ENCODE measurements at regions not wholly inside any gene's neighbourhood (a gene's known extent, or its start where the extent isn't known, plus 50 kb on each side); places are given as distances from the start of the nearest gene placed in this dataset.
"Not testable (repeated sequence)": the region's sequence is repeated elsewhere in the genome, so short reads cannot be mapped to it uniquely, and the experiment has no call there.

DNA sequence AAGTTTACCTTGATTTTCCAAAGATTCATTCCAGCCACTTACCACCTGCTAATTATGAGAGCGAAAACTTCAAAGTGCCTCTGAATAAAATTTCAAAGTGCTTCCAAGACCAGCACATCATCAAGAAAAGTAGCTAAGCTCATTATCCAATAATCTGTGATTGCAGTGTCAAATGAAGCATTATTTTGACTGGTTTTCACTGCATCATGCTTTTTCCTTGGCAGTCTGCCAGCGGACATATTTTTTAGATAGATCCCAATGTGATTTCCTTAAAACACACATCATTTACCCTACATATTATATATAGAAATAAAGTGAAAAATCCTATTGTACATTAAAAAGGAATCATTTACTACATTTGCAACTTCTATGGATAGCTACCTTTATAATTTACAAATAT is 508.6 kb upstream of the FAM174A start:
- DNase-seq (ENCODE audit: low read depth in 2 of 2): no peak

DNA sequence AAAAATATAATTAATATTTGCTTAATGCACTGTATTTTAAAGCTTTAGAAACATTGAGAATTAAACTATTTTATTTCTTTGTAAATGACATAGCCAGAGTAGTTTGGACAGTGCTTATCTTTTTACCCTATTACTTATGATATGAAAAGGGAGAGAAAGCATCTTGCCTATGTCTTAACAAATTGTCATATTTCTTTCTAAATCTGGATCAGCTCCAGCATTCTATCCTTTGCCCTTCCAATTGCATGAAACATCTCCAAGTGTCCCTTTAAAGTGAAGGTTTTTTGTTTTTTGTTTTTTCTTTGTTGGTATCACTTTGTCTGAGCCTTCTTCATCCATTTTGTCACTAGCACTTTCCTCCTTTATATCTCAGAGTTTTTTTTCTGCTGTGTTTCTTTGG is 511.6 kb upstream of the FAM174A start:
- DNase-seq (ENCODE audit: low read depth in 2 of 2): no peak

- DNase-seq (ENCODE audit: low read depth in 2 of 2): no peak
These were observed 517.5 kb upstream of the FAM174A start for GRCh38 chr5:100017520-100018262.

GRCh38 chr5:100013305-100013704 is 521.9 kb upstream of the FAM174A start:
- not testable (repeated sequence) for DNase-seq (ENCODE audit: low read depth in 2 of 2)

DNA sequence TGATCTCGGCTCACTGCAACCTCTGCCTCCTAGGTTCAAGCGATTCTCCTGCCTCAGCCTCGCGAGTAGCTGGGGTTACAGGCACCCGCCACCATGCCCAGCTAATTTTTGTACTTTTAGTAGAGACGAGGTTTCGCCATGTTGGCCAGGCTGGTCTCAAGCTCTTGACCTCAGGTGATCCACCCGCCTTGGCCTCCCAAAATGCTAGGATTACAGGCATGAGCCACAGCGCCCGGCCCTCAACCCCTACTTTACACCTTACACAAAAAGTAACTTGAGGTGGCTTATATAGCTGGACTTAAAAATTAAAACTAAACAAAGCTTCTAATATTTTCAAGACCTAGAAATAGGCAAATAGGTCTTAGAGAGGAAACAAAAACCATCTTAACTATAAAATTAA is 524.0 kb upstream of the FAM174A start:
- not testable (repeated sequence) for DNase-seq (ENCODE audit: low read depth in 2 of 2)

DNA sequence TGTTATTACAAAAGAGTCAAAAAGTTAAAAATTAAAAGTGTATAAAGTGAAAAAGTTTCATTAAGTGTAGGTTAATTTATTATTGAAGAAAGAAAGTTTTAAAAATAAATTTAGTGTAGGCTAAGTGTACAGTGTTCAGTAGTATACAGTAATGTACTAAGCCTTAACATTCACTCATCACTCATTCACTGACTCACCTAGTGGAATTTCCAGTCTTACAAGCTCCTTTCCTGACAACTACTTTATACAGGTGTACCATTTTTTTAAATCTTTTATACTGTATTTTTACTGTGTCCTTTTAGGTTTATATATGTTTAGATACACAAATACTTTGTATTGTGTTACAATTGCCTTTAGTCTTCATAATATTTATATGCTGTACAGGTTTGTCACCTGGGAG is 530.2 kb upstream of the FAM174A start:
- DNase-seq (ENCODE audit: low read depth in 2 of 2): no peak

DNA sequence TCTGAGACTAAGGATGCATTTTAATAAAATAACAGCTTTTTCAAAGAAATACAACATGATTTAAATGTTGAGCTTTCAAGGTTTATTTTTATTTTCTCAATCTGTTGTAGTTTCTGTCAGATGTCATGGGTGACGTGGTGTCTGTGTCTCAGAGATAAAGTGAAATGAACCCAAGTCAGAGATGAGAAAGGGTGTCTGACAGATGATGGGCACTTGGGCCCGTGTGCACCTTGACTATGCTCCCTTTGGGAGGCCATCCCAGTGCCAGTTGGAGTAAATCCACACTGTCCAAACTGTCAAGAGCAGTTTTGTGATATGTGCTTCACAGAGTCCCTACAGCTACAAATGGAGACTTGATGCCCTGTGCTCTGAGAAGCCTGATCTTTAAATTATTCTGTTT is 536.9 kb upstream of the FAM174A start:
- DNase-seq (ENCODE audit: low read depth in 2 of 2): no peak

GRCh38 chr5:99995407-99995806 is 539.8 kb upstream of the FAM174A start:
- no peak for DNase-seq (ENCODE audit: low read depth in 2 of 2)

DNA sequence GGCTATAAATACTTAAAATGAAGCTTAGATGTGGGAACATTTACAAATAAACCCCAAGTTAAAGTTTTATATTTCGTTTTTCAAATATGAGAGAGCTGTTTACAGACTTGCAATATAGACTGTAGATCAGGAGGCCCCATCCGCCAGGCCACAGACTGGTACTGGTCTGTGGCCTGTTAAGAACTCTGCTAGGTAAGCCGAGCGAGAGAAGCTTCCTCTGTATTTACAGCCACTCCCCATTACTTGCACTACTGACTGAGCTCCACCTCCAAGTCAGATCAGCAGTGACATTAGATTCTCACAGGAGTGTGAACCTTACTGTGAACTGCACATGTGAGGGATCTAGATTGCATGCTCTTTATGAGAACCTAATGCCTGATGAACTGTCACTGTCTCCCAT is 561.4 kb upstream of the FAM174A start:
- DNase-seq (ENCODE audit: low read depth in 2 of 2): no peak

GRCh38 chr5:99955962-99956361 is 579.2 kb upstream of the FAM174A start:
- no peak for DNase-seq (ENCODE audit: low read depth in 2 of 2)

DNA sequence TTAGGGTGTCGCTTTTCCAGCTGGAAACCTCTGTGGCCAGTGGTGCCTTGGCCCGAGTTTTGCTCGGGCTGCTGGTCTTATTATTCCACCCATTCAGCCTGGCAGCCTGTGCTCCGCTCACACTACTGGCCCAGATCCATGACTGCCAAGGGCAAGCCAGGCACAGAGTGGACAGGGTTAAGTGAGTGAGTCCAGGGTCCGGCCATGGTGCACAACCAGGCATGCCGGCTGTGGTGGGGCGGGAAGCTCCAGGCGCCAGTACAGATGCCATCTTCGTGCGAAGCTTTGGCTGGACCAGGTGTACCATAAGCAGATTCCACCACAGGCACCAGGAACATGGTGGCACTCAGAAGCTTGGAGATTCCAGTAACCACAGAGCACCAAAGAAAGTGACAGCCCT is 580.2 kb upstream of the FAM174A start:
- no peak for DNase-seq (ENCODE audit: low read depth in 2 of 2)

DNA sequence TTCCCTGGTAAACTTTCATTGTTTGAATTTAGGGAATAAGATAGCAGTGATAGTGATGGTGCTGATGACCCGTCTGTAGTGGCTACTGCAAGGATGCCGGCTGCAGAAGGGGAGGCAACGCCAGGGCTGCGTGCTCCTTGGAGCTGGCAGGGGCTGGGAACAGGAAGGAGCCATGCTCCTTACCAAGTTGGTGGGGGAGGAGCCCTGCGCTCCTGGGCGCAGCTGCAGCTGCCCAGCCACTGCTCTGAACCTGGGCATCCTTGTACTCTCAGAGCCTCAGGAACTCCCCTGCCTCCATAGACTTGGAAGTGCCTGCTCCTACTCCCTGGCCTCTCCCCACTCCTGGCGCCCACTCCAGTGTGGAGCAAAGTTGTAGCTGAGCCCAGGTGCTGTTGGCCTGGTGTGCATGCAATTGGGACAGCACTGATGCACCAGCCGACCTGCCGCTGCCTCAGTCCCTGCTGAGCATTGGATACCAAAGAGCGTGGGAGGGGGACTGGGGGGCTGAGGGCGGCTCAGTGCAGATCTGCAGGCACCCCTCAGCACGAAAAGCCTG is 585.1 kb upstream of the FAM174A start:
- DNase-seq (ENCODE audit: low read depth in 2 of 2): no peak

GRCh38 chr5:99949361-99949760 is 585.8 kb upstream of the FAM174A start:
- DNase-seq (ENCODE audit: low read depth in 2 of 2): no peak

GRCh38 chr5:99948850-99949249 is 586.3 kb upstream of the FAM174A start:
- DNase-seq (ENCODE audit: low read depth in 2 of 2): no peak

GRCh38 chr5:99945478-99946442 is 589.4 kb upstream of the FAM174A start:
- no peak for DNase-seq (ENCODE audit: low read depth in 2 of 2)

DNA sequence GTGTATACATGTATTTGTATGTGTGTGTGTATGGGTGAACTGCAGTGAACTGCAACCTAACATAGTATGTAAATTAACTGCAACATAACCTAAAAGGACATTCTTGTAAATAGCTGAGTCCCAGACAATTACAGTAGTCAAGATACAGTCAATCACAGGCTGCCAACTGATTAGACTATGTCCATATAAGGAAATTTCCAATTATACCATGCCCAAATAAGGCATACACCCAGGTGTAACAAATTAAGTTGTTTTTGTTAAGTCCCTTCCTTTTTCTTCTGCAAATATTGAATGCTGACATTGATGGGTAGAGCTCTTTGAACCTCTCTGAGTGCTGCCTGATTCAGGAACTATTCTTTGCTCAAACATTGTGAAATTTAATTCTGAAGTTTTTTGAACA is 594.6 kb upstream of the FAM174A start:
- no peak for DNase-seq (ENCODE audit: low read depth in 2 of 2)

DNA sequence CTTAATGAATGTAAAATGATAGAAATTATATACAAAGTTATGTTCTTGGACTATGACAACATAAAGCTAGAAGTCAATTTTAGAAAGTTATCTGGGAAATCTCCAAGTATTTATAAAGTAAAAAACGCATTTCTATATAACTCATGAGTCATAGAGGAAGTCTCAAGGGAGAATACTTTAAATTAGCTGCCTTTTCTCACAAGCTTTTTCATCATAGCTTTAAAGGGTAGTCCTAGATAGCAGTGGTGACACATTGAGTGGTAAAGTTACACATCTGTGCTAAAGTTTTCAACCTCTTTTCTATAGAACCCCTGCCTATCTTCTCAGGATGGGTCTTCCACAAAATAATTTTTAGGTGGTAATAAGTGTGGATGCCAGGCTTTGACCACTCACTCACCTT is 598.3 kb upstream of the FAM174A start:
- no peak for DNase-seq (ENCODE audit: low read depth in 2 of 2)

DNA sequence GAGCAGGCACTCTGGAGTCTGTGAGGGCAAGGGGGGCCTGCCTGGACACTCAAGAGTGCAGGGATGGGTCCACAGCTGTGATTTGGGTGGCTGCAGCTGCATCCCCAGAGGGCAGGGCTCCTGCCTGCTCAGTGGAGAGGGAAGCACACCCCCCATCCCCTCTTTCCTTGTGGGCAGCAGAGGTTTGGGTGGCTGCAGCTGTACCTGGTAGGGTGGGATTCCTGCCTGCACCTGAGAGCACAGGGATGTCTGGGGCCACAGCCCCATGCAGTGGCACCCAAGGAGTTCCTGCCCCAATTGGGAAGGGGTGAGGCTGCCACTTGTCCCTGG is 605.4 kb upstream of the FAM174A start:
- no peak for DNase-seq (ENCODE audit: low read depth in 2 of 2)

GRCh38 chr5:99929067-99929805 is 605.9 kb upstream of the FAM174A start:
- DNase-seq (ENCODE audit: low read depth in 2 of 2): no peak

- DNase-seq (ENCODE audit: low read depth in 2 of 2): no peak
These were observed 606.7 kb upstream of the FAM174A start for GRCh38 chr5:99928490-99928889.

DNA sequence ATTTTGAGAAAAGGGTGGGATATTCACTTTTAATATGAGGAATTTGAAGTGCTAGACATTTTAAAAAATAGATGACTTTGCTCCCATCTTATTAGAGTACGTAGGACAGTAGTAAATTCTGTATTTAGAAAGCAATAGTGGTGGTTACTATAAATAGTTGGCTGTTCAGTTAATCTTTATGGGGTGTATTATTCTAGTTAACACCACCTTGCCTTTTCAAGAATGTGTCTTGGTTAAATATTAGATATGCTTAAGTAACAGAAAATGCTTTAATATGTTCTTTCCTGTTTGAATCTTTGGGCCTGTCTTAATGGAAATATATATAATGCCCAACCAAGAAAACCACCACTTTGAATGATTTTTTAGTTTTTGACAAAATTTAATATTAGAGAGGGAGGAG is 608.7 kb upstream of the FAM174A start:
- no peak for DNase-seq (ENCODE audit: low read depth in 2 of 2)

- no peak for DNase-seq (ENCODE audit: low read depth in 2 of 2)
These were observed 612.8 kb upstream of the FAM174A start for GRCh38 chr5:99922386-99922785.
